ENCODE measurements at regions not wholly inside any gene's neighbourhood (a gene's known extent, or its start where the extent isn't known, plus 50 kb on each side); places are given as distances from the start of the nearest gene placed in this dataset.

DNA sequence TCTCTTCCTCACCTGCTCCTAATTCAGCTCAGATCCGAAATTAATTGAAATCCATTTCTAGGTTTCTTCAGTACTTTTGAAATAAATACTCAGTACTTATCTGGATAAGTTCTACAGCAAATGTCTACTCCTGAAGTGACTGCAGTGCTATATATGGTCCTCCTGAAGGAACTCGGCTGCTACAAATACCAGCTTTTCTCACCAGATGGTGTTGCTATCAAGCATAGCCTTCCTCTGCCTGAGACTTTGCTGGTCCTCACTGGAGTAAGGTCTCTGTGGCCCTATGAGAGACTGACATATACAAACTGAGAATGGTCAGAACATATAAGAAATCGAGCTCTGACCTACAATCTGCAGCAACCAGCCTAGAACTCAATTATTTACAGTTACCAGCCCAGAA is 161.6 kb downstream of the NDFIP2 start:
- TF ChIP-seq POLR2AphosphoS5 (IDR thresholded peaks at IDR 0.05), result no peak
- TF ChIP-seq, protein P1, sequence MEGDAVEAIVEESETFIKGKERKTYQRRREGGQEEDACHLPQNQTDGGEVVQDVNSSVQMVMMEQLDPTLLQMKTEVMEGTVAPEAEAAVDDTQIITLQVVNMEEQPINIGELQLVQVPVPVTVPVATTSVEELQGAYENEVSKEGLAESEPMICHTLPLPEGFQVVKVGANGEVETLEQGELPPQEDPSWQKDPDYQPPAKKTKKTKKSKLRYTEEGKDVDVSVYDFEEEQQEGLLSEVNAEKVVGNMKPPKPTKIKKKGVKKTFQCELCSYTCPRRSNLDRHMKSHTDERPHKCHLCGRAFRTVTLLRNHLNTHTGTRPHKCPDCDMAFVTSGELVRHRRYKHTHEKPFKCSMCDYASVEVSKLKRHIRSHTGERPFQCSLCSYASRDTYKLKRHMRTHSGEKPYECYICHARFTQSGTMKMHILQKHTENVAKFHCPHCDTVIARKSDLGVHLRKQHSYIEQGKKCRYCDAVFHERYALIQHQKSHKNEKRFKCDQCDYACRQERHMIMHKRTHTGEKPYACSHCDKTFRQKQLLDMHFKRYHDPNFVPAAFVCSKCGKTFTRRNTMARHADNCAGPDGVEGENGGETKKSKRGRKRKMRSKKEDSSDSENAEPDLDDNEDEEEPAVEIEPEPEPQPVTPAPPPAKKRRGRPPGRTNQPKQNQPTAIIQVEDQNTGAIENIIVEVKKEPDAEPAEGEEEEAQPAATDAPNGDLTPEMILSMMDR (IDR thresholded peaks at IDR 0.05), result no peak

All from transverse colon (tissue), 4 donors.